Heart right ventricle (tissue), 16 donors: ENCODE measurements at regions not wholly inside any gene's neighbourhood (a gene's known extent, or its start where the extent isn't known, plus 50 kb on each side); places are given as distances from the start of the nearest gene placed in this dataset.

ENCODE experiments used
- ATAC-seq, 8 donors: fragments of 200-7000 bp; cut with Tn5 transposase; one replicate each; pipeline ENCODE4 v1.9.1; 2020; ENCODE audit warnings: mild to moderate bottlenecking in 8 of 8, moderate library complexity in 8 of 8, moderate number of reproducible peaks in 1 of 8
- DNase-seq, 2 donors: peaks; one replicate each; pipeline ENCODE4 v3.0.0-alpha.2; 2020
- H3K27ac ChIP-seq, 10 donors: fragments of 200-600 bp; sonication (generic) in 2 of 10; one replicate each; pipeline versions ENCODE4 v1.5.0 to v1.8.0; 2020 to 2022; ENCODE audit warnings: mild to moderate bottlenecking in 3 of 10
- H3K27me3 ChIP-seq, 7 donors: fragments of 200-600 bp; one replicate each; pipeline ENCODE4 v1.8.0; 2021 to 2022; ENCODE audit warnings: mild to moderate bottlenecking in 2 of 7
- H3K36me3 ChIP-seq, 9 donors: fragments of 200-600 bp; sonication (generic) in 1 of 9; one replicate each; pipeline versions ENCODE4 v1.5.0 to v1.8.0; 2020 to 2022; ENCODE audit warnings: mild to moderate bottlenecking in 2 of 9
- H3K4me1 ChIP-seq, 9 donors: fragments of 200-600 bp; sonication (generic) in 1 of 9; one replicate each; pipeline versions ENCODE4 v1.5.0 to v1.8.0; 2020 to 2022; ENCODE audit warnings: mild to moderate bottlenecking in 4 of 9
- H3K4me3 ChIP-seq, 10 donors: fragments of 200-600 bp; sonication (generic) in 2 of 10; one replicate each; pipeline versions ENCODE4 v1.5.0 to v1.8.0; 2020 to 2022; ENCODE audit warnings: mild to moderate bottlenecking in 7 of 10, moderate library complexity in 2 of 10
- H3K9me3 ChIP-seq, 11 donors: fragments of 200-600 bp in 10 of 11; sonication (generic) in 2 of 11; one replicate each; pipeline versions ENCODE4 v1.5.0 to v1.8.0; 2013 to 2022; ENCODE audit warnings: mild to moderate bottlenecking in 2 of 11, control low read depth in 1 of 11, moderate library complexity in 1 of 11
- WGBS, 2 donors: extraction: QIAGEN DNeasy Blood & Tissue Kit; methylation state at CpG; one replicate each; pipeline ENCODE4 v1.1.7; 2013; ENCODE audit warnings: inconsistent platforms in 1 of 2; 5-methylcytosine and 5-hydroxymethylcytosine counted together
- intact Hi-C, 10 donors: fragments of 100-400 bp; cut with DNase I; formaldehyde crosslinking; loops; one replicate each; pipeline versions ENCODE4 v1.11.1 to v1.14.2; 2022
- TF ChIP-seq, protein P1 (sequence below), 9 donors: fragments of 200-600 bp; sonication (generic) in 2 of 9; IDR thresholded peaks; one replicate each; pipeline versions ENCODE4 v1.5.0 to v1.8.0; 2021 to 2022; ENCODE audit warnings: antibody characterized with exemption in 9 of 9, mild to moderate bottlenecking in 5 of 9, moderate library complexity in 1 of 9
- donor health status: Arrhythmogenic right ventricular cardiomyopathy.
- donor health status: ischemic (EF 13 %, LVEDD 7.1; RV severe dilation, severe dysfunction).
- donor health status: healthy with polysubstance abuse.
- donor health status: DM: no; HTN: yes; CAD: no.
- donor health status: DM: no; HTN: no; CAD: no.
- donor health status: ischemic (EF 25% LVEDD 6.9; RV normal size, moderate dysfunction).
- donor health status: ischemic (EF 25% LVEDD 5.7; RV mildly dilated, moderate dysfunction).
- donor health status: healthy.
- donor health status: DM: yes; HTN: yes; CAD: no.
- donor health status: Ischemic cardiomyopathy.
- donor health status: ischemic (EF 35%, LVEDD 5.7; RV mildly dilated, moderate dysfunction).
- donor health status: nonischemic (EF 11% LVEDD 7.7; RV severe dilation, severe dysfunction).
- donor health status: DM: yes; HTN: yes; CAD: no.
- donor health status: PGD.
- donor health status: ischemic (EF 29% LVEDD 5.4; RV normal size, mild dysfunction).
- donor health status: nonischemic (EF 23%, LVEDD 6.1; RV moderate dilation, normal function).

DNA sequence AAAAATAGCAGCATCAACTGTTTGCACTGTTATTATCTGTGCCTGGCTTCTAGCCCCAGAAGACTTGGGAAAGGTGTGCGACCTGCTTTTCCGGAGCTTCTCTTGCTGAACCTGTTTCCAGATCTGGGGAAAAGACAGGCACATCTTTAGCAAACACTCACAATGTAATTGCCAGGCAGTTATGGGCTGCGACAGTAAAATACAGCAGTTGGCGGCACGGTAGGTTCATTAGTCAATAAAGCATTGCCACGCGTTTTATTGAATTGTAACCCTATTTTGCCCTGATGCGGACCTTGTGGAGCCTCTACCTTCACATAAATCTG is 223.7 kb upstream of the TSHZ3 start:
- intact Hi-C loops, result no loop called here
- ATAC-seq, result no peak
- H3K4me1 ChIP-seq, result no peaks in the 10 kb centered on the region
- TF ChIP-seq, protein P1, sequence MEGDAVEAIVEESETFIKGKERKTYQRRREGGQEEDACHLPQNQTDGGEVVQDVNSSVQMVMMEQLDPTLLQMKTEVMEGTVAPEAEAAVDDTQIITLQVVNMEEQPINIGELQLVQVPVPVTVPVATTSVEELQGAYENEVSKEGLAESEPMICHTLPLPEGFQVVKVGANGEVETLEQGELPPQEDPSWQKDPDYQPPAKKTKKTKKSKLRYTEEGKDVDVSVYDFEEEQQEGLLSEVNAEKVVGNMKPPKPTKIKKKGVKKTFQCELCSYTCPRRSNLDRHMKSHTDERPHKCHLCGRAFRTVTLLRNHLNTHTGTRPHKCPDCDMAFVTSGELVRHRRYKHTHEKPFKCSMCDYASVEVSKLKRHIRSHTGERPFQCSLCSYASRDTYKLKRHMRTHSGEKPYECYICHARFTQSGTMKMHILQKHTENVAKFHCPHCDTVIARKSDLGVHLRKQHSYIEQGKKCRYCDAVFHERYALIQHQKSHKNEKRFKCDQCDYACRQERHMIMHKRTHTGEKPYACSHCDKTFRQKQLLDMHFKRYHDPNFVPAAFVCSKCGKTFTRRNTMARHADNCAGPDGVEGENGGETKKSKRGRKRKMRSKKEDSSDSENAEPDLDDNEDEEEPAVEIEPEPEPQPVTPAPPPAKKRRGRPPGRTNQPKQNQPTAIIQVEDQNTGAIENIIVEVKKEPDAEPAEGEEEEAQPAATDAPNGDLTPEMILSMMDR (IDR thresholded peaks at IDR 0.05), result no peak
- no peak overlapping the region for H3K4me3 ChIP-seq
- peaks cover 0 to 35% (median 5%) of the 10 kb centered on the region in 7 donors for H3K27me3 ChIP-seq
- DNase-seq, result no peak
- 94 to 95% methylated on average over 8 of the region's 8 CpGs for WGBS, 2 donors
- no peaks in the 10 kb centered on the region for H3K9me3 ChIP-seq
- no peak overlapping the region for H3K27ac ChIP-seq
- H3K36me3 ChIP-seq, result no peaks in the 10 kb centered on the region

DNA sequence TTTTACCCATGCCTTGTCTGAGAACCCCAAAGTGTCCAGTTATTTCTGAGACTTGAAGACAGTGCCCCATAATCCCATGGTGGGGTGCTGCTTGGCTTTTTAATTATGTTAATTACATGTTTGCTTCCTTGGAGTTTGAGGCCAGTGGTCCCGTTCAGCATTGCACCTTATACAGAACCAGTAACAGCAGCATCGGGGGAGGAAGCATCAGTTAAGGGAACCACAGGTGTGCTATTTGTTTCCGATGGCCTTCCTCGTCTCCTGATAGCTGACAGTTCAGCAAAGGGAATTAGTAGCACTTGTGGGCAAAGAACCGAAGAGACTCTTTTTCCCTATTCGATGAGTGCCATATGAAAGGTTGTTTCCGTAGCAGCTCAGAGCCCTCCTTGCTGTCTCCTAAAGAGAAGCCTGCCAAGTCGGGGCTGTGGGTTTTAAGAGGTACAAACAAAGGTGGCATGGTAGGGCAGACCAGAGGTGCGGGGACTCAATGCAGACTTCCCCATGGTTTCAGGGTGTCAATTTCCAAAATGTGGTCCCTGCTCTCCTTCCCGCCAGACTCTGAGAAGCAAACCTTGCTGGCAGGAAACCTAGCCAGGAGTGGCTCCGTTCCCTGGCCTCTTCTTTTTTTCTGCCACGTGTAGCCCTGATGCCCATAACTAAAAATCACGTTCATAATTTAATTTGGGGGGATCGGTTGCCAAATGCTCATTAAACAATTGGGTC is 225.2 kb upstream of the TSHZ3 start:
- Histone ChIP-seq H3K9me3 (no peaks in the 10 kb centered on the region), H3K27me3 (peaks cover 0 to 35% (median 5%) of the 10 kb centered on the region in 7 donors), H3K4me3 (no peak overlapping the region), H3K4me1 (no peaks in the 10 kb centered on the region), H3K27ac (no peak overlapping the region), H3K36me3 (no peaks in the 10 kb centered on the region)
- WGBS, 2 donors, result 62 to 71% methylated on average over 14 of the region's 14 CpGs
- DNase-seq (no peak), ATAC-seq (no peak)
- TF ChIP-seq, protein P1 (IDR thresholded peaks at IDR 0.05), result no peak
- intact Hi-C loops, result no loop called here

DNA sequence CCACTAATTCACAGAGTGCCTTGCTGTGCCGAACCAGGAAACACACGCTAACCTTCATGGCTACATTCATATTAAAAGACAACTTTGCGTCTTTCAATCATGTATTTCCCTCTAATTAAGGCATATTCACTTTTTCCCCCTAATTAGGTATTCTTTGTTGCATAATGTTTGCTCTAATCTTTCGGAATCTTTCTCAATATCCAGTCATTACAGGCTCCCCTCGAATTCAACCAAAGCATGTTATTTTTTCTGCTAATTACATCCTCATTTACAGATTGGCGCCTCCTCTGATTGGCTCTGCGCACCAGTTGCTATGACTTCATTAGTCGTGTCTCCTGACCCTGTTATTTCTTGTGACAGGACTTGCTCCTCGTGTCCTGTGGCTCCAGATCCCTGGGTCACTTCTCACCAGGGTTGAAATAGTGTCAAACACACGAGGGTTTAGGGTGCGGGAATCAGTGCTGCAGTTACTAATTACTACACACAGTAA is 226.7 kb upstream of the TSHZ3 start:
- Histone ChIP-seq H3K27me3 (peaks cover 0 to 35% (median 10%) of the 10 kb centered on the region in 7 donors), H3K27ac (no peak overlapping the region), H3K4me1 (no peaks in the 10 kb centered on the region), H3K9me3 (no peaks in the 10 kb centered on the region), H3K4me3 (no peak overlapping the region), H3K36me3 (no peaks in the 10 kb centered on the region)
- ATAC-seq, result no peak
- DNase-seq, result no peak
- WGBS, 2 donors, result 78 to 81% methylated on average over 11 of the region's 11 CpGs
- TF ChIP-seq, protein P1 (IDR thresholded peaks at IDR 0.05), result no peak
- intact Hi-C loops, result no loop called here

DNA sequence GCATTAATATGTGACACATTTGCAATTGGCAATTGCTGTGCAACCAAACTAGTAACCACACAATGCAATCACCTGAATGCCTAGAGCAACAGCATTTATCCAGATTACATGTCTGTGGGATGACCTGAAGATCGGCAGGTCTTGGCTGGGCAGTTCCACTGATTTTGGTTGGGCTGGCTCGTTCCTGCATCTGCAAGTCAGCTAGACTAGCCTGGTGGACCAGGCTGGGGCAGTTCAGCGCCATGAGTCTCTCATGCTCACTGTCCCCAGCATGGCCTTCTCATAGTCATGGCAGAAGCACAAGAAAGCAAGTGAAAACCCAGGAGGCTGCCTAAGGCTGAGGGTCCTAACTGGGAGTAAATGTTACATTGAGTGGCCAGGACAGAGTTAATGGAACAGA is 229.1 kb upstream of the TSHZ3 start:
- Histone ChIP-seq H3K4me3 (no peak overlapping the region), H3K9me3 (no peaks in the 10 kb centered on the region), H3K4me1 (no peaks in the 10 kb centered on the region), H3K36me3 (no peaks in the 10 kb centered on the region), H3K27ac (no peak overlapping the region), H3K27me3 (peaks cover 0 to 30% (median 7%) of the 10 kb centered on the region in 7 donors)
- TF ChIP-seq, protein P1 (IDR thresholded peaks at IDR 0.05), result no peak
- DNase-seq, result no peak
- WGBS, 2 donors, result 82 to 83% methylated on average over 3 of the region's 3 CpGs
- intact Hi-C loops, result no loop called here
- ATAC-seq, result no peak
